ENCODE measurements at regions not wholly inside any gene's neighbourhood (a gene's known extent, or its start where the extent isn't known, plus 50 kb on each side); places are given as distances from the start of the nearest gene placed in this dataset.

- peaks cover 2% of the 10 kb centered on the region for H3K4me1 Mint-ChIP-seq
- no peaks in the 10 kb centered on the region for H3K36me3 Mint-ChIP-seq (ENCODE audit: low read depth)
- ATAC-seq, result no peak
- H3K4me3 Mint-ChIP-seq, result no peak overlapping the region
- DNase-seq (ENCODE audit: low spot score), result no peak
- Histone ChIP-seq H3K4me3 (no peak overlapping the region), H3K27ac (ENCODE audit: low read depth) (no peak overlapping the region), H2AFZ (no peak overlapping the region), H3K4me2 (no peak overlapping the region), H3F3A (replicated peaks; ENCODE audit: low read depth) (no peaks in the 10 kb centered on the region), H3K27me3 (ENCODE audit: insufficient read depth) (no peaks in the 10 kb centered on the region), H3K9me2 (ENCODE audit: insufficient read depth) (peaks cover 12% of the 10 kb centered on the region; the same call in 1 of the 2 replicates), H3K79me2 (replicated peaks; ENCODE audit: insufficient read depth) (no peaks in the 10 kb centered on the region), H4K20me1 (replicated peaks; ENCODE audit: insufficient read depth) (no peaks in the 10 kb centered on the region), H3K36me3 (ENCODE audit: insufficient read depth) (no peaks in the 10 kb centered on the region), H3K4me1 (ENCODE audit: insufficient read depth) (no peaks in the 10 kb centered on the region)
- H3K9me3 Mint-ChIP-seq, result peaks cover 2% of the 10 kb centered on the region; the same call in 1 of the 3 replicates
- H3K27ac Mint-ChIP-seq, result no peak overlapping the region
- TF ChIP-seq ZNF462 (CRISPR knock-in tag; IDR thresholded peaks at IDR 0.05) (no peak), POLR2AphosphoS5 (IDR thresholded peaks at IDR 0.05; ENCODE audit: low read depth) (no peak), EZH2 (IDR thresholded peaks at IDR 0.05; ENCODE audit: low read depth, unreplicated experiment) (no peak), JUNB (IDR thresholded peaks at IDR 0.05; ENCODE audit: unreplicated experiment) (no peak), CTCF (conservative IDR thresholded peaks at IDR 0.05; ENCODE audit: low read depth in 2 of 2) (no peak), STAT1 (IDR thresholded peaks at IDR 0.05; ENCODE audit: unreplicated experiment) (no peak), ZNF114 (CRISPR knock-in tag; IDR thresholded peaks at IDR 0.05) (no peak), ETS1 (IDR thresholded peaks at IDR 0.05) (no peak), NANOG (IDR thresholded peaks at IDR 0.05; ENCODE audit: borderline replicate concordance) (no peak), ZNF331 (CRISPR knock-in tag; IDR thresholded peaks at IDR 0.05; ENCODE audit: low read depth) (no peak), EZH2phosphoT487 (IDR thresholded peaks at IDR 0.05; ENCODE audit: unreplicated experiment) (no peak), REST (IDR thresholded peaks at IDR 0.05; ENCODE audit: unreplicated experiment) (no peak), CREB1 (CRISPR knock-in tag; IDR thresholded peaks at IDR 0.05; ENCODE audit: low read depth) (no peak)
- H3K27me3 Mint-ChIP-seq (ENCODE audit: insufficient read depth, low read depth, poor library complexity), result peaks cover 2% of the 10 kb centered on the region
Measured at GRCh38 chr3:72233571-72233970, 448.6 kb upstream of the PROK2 start.
